ENCODE measurements at regions not wholly inside any gene's neighbourhood (a gene's known extent, or its start where the extent isn't known, plus 50 kb on each side); places are given as distances from the start of the nearest gene placed in this dataset.

DNA sequence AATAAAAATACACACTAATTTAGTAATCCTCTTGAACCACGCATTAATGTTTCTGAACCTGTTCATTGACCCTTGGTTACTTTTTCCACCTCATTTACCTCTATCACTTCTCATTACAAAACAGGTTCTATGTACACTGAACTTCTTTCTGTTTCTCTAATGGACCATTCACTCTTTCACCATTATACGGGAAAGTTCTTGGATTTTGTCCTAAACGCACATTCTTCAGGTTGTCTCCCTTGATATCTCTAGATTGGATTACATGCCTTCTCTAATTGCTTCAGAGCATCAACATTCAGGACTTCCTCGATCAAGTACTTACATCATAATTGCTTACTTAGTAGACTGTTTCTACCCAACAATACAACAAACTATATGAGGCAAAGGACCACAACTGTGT lies 359.4 kb upstream of the FSTL5 start:
- DNase-seq = no peak
- WGBS, 3 donors = 75 to 88% (median 81%) methylated on average over 4 of the region's 4 CpGs
- TF ChIP-seq, protein P1, sequence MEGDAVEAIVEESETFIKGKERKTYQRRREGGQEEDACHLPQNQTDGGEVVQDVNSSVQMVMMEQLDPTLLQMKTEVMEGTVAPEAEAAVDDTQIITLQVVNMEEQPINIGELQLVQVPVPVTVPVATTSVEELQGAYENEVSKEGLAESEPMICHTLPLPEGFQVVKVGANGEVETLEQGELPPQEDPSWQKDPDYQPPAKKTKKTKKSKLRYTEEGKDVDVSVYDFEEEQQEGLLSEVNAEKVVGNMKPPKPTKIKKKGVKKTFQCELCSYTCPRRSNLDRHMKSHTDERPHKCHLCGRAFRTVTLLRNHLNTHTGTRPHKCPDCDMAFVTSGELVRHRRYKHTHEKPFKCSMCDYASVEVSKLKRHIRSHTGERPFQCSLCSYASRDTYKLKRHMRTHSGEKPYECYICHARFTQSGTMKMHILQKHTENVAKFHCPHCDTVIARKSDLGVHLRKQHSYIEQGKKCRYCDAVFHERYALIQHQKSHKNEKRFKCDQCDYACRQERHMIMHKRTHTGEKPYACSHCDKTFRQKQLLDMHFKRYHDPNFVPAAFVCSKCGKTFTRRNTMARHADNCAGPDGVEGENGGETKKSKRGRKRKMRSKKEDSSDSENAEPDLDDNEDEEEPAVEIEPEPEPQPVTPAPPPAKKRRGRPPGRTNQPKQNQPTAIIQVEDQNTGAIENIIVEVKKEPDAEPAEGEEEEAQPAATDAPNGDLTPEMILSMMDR (IDR thresholded peaks at IDR 0.05) = no peak
- TF ChIP-seq POLR2A (IDR thresholded peaks at IDR 0.05) (no peak), EP300 (IDR thresholded peaks at IDR 0.05) (no peak)
- Histone ChIP-seq H3K4me3 (no peak overlapping the region), H3K27ac (no peak overlapping the region), H3K36me3 (no peaks in the 10 kb centered on the region), H3K4me1 (ENCODE audit: insufficient read depth) (no peaks in the 10 kb centered on the region), H3K27me3 (no peaks in the 10 kb centered on the region), H3K9me3 (no peaks in the 10 kb centered on the region)
- intact Hi-C loops (cut with DNase I) = no loop called here

DNA sequence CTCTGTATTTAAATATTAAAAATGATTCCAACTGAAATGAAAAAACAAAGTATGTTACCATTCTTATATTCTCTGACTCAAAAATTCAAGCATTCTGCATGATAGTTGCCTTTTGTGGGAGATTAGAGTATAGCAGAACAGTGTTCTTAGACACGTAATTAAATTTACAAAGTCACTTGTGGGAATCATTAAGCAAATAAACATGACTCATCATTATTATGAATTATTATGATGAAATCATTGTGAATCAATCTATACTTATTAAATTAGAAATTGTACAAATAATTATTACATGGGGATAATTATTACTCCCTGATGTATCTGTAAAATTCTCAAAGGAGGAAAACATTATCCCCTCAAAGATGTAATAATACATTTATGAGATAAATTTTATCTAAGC lies 358.9 kb upstream of the FSTL5 start:
- intact Hi-C loops (cut with DNase I) = no loop called here
- 59 to 76% (median 60%) methylated on average over 1 of the region's 1 CpG for WGBS, 3 donors
- no peak overlapping the region for H3K4me3 ChIP-seq
- H3K27ac ChIP-seq = no peak overlapping the region
- no peaks in the 10 kb centered on the region for H3K9me3 ChIP-seq
- no peaks in the 10 kb centered on the region for H3K36me3 ChIP-seq
- TF ChIP-seq POLR2A (IDR thresholded peaks at IDR 0.05) = no peak
- H3K4me1 ChIP-seq (ENCODE audit: insufficient read depth) = no peaks in the 10 kb centered on the region
- DNase-seq = no peak
- no peaks in the 10 kb centered on the region for H3K27me3 ChIP-seq

GRCh38 chr4:162510937-162511336 lies 347.1 kb upstream of the FSTL5 start:
- WGBS, 3 donors = 87 to 93% (median 88%) methylated on average over 3 of the region's 3 CpGs
- Histone ChIP-seq H3K4me1 (ENCODE audit: insufficient read depth) (no peaks in the 10 kb centered on the region), H3K27ac (no peak overlapping the region), H3K27me3 (no peaks in the 10 kb centered on the region), H3K9me3 (no peaks in the 10 kb centered on the region), H3K36me3 (no peaks in the 10 kb centered on the region), H3K4me3 (no peak overlapping the region)
- TF ChIP-seq POLR2A (IDR thresholded peaks at IDR 0.05) (no peak), EP300 (IDR thresholded peaks at IDR 0.05) (no peak)
- TF ChIP-seq, protein P1 (IDR thresholded peaks at IDR 0.05) = no peak
- DNase-seq = no peak
- intact Hi-C loops (cut with DNase I) = no loop called here

DNA sequence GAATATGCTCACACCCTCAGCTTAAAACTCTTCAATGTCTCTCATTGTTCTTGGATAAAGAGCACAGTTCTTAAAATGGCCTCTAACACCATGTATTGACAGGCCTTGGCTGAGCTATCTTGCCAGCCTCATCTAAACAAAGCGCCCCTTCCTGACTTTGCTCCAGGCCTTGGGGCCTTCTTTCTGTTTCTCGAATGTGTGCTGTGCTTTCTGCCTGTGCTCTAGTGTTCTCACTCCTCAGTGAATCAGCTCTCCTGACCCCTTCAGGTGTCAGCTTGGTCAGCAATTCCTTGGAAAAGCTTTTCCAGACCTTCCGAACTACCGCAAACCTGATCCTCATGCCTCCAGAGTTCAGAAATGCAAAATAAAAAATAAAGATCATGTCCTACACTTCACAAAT lies 346.3 kb upstream of the FSTL5 start:
- Histone ChIP-seq H3K4me3 (no peak overlapping the region), H3K4me1 (ENCODE audit: insufficient read depth) (no peaks in the 10 kb centered on the region), H3K27me3 (no peaks in the 10 kb centered on the region), H3K9me3 (no peaks in the 10 kb centered on the region), H3K27ac (no peak overlapping the region), H3K36me3 (no peaks in the 10 kb centered on the region)
- DNase-seq = no peak
- intact Hi-C loops (cut with DNase I) = no loop called here
- TF ChIP-seq POLR2A (IDR thresholded peaks at IDR 0.05) = no peak
- 81 to 87% (median 84%) methylated on average over 4 of the region's 4 CpGs for WGBS, 3 donors

DNA sequence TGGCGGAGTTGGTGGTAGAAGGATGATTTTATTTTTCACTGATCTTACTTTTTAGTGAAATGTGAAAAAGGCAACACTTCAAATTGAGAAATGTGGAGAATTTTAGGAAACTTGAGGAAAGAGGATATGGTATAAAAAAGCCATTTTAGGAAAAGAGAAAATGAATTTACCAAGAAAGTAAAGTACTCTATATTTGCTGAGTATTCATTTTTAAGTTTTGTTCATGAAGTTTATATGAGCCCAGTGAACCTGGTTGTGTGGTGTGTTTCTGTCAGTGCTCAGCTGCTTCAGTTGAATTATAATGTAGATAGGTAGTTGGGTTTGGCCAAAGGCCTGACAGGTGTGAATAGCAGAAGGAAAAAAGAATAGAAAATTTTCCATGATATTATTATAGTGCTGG lies 345.5 kb upstream of the FSTL5 start:
- H3K27ac ChIP-seq = no peak overlapping the region

More for the DNA sequence above, 345.5 kb upstream of the FSTL5 start:
- no peak overlapping the region for H3K4me3 ChIP-seq
- no peak for DNase-seq
- no peaks in the 10 kb centered on the region for H3K4me1 ChIP-seq (ENCODE audit: insufficient read depth)
- intact Hi-C loops (cut with DNase I) = no loop called here
- no peaks in the 10 kb centered on the region for H3K27me3 ChIP-seq
- H3K9me3 ChIP-seq = no peaks in the 10 kb centered on the region
- no peaks in the 10 kb centered on the region for H3K36me3 ChIP-seq
- WGBS, 3 donors = 91 to 98% (median 93%) methylated on average over 1 of the region's 1 CpG
- TF ChIP-seq POLR2A (IDR thresholded peaks at IDR 0.05) (no peak), EP300 (IDR thresholded peaks at IDR 0.05) (no peak)
- TF ChIP-seq, protein P1 (IDR thresholded peaks at IDR 0.05) = no peak
